SKM-1 (cell line): ENCODE measurements at regions not wholly inside any gene's neighbourhood (a gene's known extent, or its start where the extent isn't known, plus 50 kb on each side); places are given as distances from the start of the nearest gene placed in this dataset.

Experiments used
- DNase-seq: peaks from one replicate; lab custom pipeline; 2025; ENCODE audit not compliant: unreplicated experiment; lab: John Stamatoyannopoulos, UW

DNA sequence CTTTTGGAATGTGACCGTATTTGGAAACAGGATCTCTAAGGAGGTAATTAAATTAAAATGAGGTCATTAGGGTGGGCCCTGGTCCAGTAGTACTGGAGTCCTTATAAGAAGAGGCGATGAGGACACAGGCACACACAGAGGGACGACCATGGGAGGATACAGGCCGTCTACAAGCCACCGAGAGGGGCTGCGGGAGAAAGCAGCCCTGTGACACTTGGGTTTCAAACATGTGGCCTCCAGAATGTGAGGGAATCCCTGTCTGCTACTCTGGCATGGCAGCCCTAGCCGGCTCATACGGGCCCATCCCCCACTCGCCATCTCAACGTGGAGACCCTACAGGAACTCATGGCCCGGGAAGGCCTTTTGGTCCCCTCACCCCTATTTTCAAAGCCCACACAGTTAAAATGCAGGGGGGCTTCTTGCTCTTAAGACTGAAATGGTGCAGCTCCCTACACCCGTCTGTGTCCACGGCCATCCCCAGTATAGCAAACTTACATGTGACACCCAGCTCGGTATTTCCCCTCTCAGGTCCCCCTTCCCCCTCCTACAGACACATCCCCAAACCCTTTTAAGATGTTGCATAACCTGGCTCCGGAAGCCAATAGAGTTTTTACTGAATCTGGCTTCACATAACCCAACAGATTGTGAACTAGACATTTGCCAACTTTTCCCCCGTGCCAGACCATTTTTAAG is 124.1 kb upstream of the TBL1X start:
- peak; percentile 35 for DNase-seq

DNA sequence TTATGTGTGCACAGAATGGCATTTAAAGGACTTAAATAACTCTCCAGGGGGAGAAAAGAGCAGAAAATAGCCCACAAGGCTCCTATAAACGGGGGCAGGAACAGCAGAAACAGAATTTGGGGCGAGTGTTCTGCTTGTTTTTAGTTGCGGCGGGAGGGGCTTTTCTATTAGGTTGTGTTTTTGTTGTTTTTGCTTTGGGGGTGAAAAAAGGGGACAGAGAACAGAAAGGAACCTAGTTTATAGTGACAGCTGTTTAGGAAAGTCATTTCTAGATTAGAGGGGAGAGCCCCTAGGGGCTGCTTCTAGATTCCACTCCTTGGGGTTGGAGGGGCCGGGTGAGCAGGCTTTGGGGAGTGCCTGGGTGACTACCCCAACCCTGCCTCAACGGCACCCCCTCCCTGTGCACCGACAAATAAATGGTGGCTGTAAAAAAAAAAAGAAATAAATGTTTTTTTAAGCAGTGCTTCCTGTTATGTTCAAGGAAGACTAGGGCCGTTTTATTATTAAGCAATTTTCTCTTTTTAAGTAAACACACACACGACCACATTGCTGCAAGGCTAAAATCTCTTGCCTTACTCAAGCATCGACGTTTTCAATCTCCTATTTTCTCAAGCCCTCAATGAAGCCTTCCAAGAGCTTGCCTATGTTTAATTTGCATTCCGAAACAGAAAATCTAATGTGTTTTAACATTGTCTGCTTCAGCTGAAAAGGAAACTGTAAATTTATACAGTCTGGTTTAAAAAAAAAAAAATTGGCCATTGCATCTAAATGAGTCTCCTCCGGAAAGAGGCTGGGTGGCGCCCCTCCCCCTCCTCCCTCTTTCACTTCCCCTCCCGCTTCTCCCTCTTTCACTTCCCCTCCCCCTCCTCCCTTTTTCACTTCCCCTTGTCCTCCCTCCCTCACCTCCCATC is 123.3 kb upstream of the TBL1X start:
- DNase-seq: peak; percentile 16

DNA sequence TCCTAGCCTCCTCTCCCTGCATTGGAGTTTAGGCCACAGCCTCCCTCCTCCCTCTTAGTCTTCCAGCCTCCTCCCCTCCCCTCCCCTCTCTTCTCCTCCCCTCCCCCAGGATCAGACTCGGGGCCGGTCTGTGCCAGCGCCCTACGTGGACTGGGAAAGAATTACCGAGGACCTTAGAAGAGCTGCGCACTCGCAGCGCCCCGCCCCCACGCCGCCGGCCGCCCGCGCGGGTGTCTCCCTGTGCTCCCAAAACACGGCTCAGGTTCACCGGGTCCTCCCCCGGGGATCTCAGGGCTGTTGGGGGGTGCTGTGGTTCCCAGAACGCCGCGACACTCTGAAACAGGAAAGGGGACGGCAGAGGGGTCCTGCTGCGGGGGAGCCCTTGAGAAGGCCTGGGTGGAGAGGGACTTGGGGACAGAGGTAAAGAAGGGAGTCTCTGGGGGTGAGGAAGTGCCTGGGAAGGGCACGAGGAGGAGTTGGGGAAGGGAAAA is 122.3 kb upstream of the TBL1X start:
- DNase-seq: peak; percentile 30

DNA sequence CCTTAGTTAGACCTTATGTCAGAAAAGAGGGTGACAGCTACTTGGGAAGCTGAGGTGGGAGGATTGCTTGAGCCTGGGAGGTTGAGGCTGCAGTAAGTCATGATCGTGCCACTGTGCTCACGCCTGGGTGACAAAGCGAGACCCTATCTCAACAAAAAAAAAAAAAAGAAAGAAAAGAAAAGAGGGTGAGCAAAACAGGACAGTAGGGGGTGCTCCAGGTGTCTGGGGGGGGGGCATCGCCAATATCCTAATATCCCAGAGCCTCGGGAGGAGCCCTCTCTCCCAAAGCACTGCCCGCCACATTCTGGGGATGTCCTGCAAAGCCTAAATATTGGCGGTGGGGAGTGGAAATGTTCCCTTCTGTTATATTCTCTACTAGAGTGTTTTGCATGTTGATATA is 120.9 kb upstream of the TBL1X start:
- DNase-seq: no peak

DNA sequence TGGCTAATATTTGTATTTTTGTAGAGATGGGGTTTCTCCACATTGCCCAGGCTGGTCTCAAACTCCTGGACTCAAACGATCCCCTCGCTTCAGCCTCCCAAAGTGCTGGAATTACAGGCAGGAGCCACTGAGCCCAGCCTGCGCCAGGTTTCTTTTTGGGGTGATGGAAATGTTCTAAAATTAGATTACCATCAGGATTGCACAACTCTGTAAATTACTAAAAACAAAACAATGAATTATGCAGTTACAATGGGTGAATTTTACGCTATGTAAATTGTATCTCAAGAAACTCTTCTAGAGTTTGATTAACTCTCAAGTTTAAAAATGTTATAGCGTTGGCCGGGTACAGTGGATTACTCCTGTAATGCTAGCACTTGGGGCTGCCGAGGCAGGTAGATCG is 118.9 kb upstream of the TBL1X start:
- no peak for DNase-seq

DNA sequence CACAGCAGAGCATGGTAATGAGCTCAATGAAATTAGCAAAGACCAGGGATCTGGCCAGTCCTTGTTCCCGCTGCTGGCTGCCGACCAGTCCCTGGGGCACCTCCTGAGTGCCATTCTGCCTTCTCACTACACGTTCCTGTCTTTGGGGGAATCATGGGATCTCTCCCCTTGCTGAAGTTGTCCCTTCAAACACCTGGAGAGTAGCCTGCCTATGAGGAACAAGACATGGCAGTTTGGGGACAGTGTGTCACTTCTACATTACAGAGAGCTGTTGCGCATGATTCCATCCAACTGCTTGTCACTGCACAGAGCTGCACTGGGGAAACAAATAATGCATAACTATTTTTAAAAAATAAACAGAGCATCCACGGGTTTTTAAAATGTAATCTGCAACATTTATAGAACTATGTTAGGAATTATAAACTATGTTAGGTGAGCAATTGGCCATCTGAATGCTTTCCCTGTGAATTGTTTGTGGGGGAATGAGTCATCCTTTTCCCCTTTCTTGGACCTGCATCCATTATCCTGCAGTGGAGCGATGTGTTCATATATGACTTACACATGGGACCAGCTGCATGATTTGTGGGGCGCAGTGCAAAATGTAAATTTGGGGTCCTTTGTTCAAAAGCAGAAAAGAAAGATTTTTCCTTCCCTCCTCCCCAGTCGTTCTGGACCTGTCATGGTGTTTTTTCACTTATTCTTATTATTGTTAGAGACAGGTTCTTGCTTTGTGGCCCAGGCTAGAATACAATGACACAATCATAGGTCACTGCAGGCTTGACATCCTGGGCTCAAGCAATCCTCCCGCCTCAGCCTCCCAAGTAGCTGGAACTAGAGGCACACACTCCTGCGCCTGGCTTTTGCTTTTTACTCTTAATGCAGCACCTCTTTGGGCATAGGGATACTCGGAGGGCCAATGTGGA is 115.0 kb upstream of the TBL1X start:
- DNase-seq: no peak

DNA sequence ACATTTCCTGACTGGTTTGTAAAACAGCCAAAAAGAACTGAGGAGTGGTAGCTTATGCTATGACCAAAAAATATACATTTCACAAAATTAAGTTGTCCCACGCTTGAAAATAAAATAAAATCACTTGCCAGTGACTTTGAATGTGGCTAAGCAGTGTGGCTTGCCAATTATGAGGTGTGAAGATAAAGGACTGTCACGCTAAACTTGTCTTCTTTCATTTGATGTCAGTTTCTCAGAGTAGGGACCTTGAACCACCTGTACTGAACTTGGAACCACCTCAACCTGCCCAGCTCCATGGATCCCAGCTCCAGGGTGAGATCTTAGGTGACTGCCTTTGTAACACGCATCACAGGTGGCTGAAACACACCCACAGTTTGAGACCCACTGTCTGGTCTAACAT is 113.7 kb upstream of the TBL1X start:
- no peak for DNase-seq

DNA sequence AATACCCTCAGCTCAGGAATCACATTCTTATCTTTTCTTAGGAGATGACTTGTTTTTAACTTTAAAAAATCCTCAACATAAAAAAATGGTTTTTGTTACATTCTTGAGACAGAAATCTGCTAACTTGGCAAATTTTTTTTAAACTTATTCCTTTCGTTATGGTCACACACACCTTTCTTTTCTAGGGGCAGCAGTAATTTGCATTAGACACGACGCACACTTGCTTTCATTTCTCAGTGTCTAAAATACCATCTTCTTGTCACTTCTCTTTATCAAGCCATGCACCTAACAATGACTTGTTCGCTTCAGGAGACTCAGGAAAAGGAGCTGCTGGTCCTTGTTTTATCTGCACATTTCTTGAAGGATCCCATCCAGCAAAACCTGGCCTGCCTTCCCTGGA is 112.6 kb upstream of the TBL1X start:
- no peak for DNase-seq

DNA sequence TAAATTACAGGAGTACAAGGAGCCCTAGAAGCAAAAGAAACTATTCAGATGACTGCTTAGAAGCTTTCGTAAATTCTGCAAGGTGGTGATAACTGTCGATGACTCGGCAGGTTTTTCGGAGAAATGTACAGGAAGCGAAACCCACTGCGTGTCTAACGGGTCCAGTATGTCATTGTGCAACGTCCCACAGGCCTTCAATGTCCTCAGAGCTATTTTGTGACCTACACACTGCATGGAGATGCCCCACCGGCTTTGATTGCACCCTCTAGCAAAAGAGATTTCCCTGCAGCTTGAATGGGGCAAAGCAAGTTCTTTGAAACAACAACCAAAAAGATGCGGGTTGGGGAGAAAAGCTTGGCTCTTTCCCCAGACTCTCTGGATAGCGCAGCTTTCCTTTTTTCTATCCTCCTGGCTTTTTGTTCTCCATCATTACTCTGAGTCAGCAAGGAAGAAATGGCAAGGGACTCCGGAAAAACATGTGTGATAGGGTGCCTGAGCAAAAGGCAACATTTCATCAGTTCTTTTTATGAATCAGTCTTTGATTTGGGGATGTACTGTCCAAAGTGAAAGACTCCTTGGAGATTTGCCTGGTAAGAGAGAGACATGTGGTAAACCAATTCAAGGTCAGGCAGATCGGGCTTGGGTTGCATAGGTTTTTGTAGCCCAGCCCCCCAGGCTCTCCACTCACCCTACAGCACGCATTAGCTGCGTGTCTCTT is 112.0 kb upstream of the TBL1X start:
- DNase-seq: peak; percentile 37

DNA sequence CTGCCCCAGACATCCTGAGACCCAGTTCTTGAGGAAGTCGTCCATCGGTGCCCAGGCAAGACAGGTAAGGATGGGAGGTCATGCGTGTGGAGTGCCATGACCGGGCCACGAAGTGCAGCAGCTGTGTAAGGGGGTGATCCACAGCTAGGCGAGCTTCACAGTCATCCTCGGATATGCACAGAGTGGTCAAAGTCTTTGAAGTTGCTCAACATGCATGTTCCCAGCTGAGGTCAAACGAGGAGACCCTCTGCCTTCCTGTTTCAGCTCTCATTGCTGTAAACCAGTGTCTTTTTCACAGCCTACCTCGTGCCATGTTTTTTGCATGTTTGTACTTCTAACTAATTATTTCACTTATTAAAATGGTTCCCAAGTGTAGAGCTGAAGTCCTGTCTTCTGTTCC is 109.9 kb upstream of the TBL1X start:
- no peak for DNase-seq

DNA sequence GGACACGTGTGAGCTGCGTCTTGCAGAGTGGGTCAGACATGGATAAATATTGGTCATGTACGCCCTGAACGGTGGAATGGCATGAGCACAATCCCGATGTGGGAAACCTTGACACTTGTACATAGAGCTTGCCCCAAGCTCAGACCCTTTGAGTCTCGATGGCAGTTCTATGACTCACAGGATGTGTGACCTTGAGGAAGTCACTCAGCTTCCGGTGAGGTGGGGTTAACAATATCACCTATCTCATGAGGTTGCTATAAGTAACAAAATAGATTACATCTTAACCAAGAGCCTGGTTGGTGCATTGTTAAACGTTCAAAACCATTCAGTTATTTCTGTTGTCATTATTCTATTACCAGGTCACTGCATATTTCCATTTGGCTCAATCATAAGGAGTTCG is 109.1 kb upstream of the TBL1X start:
- DNase-seq: no peak

DNA sequence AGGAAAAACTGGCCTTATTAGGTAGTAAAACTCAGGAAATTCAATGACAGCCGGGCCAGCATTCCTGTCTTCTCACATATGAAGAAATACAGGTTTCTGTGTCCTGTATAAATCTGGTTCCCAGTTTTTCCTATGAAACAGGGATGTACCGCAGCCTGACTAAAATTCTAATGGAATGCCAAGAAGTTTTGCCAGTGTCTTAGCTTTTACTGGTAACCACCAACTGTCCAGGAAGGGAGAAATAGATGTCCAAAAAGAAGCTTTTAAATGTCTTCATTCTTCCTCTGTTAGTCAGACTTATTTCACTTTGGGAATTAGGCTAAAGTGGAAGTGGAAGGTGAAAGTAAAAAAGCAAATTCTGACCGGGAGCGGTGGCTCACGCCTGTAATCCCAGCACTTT is 108.0 kb upstream of the TBL1X start:
- no peak for DNase-seq

DNA sequence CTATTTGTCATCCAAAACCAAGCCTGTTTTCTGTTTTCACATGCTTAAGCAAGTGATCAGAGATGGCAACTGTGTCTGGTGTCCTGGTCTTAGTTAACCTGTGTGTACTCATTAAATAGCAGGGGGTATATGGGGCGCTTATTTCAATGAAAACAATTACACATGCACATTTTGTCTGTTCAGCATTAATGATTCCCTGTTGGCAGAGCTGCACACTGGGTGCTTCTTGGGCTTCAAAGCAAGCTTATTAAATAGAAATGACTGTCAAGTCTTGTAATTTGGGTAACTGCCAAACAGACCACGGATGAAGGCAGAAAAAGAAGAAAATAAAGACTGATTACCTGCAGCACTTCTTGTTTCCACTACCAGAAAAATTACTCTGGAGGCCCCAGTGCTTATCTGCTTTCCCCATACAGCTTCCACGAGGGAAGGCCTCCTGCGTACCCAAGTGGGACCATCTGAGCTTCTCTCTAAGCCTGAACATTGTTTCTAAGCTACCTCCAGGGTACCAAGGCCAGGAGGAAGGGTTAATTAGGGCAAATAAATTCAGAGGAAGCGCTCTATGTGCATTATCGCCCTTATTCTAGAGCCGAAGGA is 107.2 kb upstream of the TBL1X start:
- DNase-seq: no peak

DNA sequence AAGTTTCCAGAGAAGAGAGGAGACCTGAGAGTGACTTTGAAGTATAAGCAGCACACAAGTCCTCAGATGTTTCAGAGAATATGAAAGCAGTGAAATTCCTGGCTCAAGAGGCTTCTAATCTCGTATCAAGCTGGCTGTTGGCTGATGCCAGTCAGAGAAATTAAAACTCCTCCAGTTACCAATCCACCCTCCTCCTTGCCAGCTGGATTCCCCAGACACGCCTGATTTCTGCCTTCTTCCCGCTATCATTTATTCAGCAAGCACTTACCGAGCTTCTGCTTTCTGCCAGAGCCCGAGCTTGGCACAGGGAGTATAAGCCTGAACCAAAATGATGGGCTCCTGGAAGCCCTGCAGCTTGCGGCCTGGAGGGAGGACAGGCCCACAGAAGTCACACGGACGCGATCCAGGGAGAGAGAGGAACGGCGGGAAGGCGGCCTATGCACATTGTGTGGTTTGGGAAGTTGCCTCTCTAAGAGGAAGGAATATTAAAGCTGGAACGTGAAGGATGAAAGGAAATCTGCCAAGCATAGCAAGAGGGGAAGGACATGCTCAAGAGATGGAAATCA is 102.4 kb upstream of the TBL1X start:
- DNase-seq: no peak

DNA sequence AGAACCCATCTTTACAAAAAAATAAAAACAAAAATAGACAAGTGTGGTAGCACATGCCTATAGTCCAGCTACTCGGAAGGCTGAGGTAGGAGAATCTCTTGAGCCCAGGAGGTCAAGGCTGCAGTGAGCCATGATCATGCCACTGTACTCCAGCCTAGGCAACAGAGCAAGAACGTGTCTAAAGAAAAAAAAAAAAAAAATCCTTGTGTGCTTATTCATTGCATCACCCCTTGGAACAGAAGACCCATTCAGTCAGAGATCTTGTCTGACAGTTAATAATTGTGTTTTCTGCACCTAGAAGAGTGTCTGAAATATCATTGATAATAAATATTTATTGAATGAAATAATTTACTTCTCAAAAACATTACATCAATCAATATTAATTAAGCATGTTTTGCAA is 97.4 kb upstream of the TBL1X start:
- DNase-seq: no peak

DNA sequence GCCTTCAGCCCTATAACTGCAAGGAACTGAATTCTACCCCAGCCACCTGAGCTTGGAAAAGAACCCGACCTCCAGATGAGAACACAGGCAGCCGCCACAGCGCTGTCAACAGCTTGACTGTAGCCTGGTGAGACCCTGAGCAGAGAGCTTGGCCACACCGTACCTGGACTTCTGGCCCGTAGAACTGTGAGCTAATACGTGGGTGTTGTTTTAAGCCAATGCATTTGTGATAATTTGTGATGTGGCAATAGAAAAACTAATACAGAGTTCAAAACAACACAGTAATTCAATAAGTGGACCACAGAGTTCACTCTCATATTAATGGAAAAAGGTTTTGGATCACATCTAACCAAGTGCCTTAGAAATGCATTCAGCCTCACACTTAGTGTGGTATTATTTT is 96.6 kb upstream of the TBL1X start:
- no peak for DNase-seq

DNA sequence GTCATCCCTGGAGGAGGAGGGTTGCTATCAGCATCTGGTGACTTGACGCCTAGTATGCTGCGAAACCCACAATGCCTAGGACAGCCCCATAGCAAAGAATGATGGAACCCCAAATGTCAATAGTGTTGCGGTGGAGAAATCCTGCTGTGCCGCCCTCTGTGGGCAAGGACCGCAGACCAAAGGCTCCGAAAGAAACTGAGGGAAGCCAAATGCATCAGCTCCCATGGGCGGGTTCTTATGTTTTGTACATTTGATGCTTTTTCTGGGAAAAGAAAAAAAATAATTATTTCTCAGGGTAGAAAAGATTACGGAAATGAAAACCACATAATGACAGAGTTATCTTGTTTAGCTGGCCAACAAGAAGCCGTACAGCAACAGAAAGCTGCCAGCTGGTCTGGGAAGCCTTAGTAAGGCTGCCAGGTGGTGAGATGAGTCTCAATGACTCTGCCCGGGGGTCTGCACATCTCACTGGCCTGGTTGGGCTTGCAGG is 95.0 kb upstream of the TBL1X start:
- DNase-seq: no peak

DNA sequence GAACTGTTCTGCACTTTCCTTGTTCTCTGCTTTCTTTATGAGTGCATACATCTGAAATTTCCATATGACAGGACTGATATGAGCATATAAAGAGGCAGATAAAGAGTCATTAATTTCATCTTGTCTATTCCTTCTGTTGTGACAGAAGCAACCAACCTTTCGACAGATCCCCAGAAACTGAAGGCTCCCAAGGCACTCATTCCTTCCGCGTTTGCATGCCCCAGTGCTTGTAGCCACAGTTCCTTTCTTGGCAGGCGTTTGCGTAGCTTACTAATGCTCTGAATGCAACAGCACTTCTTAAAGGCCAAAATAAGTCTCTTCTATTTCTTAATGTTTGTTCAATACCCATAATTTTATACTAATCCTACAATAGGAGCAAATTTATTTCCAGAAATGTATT is 94.0 kb upstream of the TBL1X start:
- no peak for DNase-seq

DNA sequence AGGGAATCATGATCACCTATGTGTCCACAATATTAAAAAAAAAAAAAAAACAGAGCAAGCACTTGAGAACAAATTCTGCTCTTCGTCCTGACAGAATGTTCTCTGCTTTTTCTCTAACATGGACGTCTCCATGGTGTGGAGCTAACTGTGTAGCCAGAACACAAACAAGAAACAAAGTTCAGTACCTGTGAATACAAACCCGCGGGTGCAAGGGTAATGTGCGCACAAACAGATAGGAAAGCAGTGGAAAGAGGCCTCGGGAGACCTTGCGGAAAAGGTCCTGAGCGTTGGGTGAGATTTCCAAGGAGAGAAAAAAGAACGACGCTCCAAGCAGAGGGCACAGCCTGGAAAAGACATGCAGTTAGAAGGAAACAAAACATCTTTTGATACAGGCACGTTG is 92.0 kb upstream of the TBL1X start:
- DNase-seq: no peak

DNA sequence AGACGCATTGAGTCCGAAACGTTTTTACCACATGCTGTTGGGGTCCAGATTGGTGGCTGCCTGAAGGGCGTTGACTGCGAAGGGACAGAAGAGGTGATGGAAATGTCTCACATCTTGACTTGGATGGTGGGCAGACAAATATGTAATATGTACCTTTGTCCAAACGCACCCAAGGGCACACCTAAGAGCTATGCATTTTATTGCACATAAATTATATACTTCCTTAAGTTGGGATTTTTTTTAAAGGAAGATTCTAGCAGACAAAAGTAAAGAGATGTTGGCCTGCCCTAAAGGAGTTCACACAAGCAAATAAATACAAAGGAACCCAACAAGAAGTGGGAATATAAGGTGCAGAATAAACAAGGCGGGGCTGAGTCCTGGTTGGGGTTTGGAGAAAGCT is 91.1 kb upstream of the TBL1X start:
- no peak for DNase-seq
